Ishikawa (cell line): ENCODE measurements at regions not wholly inside any gene's neighbourhood (a gene's known extent, or its start where the extent isn't known, plus 50 kb on each side); places are given as distances from the start of the nearest gene placed in this dataset.
A peak's percentile ranks its signal among the peaks of the same experiment; 100 is the strongest.

ENCODE experiments used
- CEBPB ChIP-seq: IDR thresholded peaks from 2 replicates; pipeline ENCODE4 v1.6.1; 2012
- CREB1 ChIP-seq: IDR thresholded peaks from 2 replicates; pipeline ENCODE4 v1.6.1; 2012; ENCODE audit warnings: low read depth
- EGR1 ChIP-seq: IDR thresholded peaks from 2 replicates; pipeline ENCODE4 v1.6.1; 2012
- EP300 ChIP-seq: IDR thresholded peaks from 2 replicates; pipeline ENCODE4 v1.6.1; 2012; ENCODE audit warnings: borderline replicate concordance
- FOXM1 ChIP-seq: IDR thresholded peaks from 2 replicates; pipeline ENCODE4 v1.6.1; 2012; ENCODE audit warnings: low read depth, borderline replicate concordance
- NFIC ChIP-seq: IDR thresholded peaks from 2 replicates; pipeline ENCODE4 v1.6.1; 2012
- RAD21 ChIP-seq: IDR thresholded peaks from 2 replicates; pipeline ENCODE4 v1.6.1; 2012; ENCODE audit warnings: low read depth
- TAF1 ChIP-seq: IDR thresholded peaks from 2 replicates; pipeline ENCODE4 v1.6.1; 2012; ENCODE audit warnings: low read depth, mild to moderate bottlenecking
- TCF12 ChIP-seq: IDR thresholded peaks from 2 replicates; pipeline ENCODE4 v1.6.1; 2012; ENCODE audit warnings: low read depth
- TEAD4 ChIP-seq: IDR thresholded peaks from 2 replicates; pipeline ENCODE4 v1.6.1; 2012
- YY1 ChIP-seq: IDR thresholded peaks from 2 replicates; pipeline ENCODE4 v1.6.1; 2012; ENCODE audit warnings: low read depth
- ZBTB7A ChIP-seq: IDR thresholded peaks from 2 replicates; pipeline ENCODE4 v1.6.1; 2012; ENCODE audit warnings: low read depth
- TF ChIP-seq, protein P1 (sequence below): IDR thresholded peaks from 2 replicates; pipeline ENCODE4 v1.6.1; 2012; ENCODE audit warnings: low read depth, mild to moderate bottlenecking
- TF ChIP-seq, protein P2 (sequence below): IDR thresholded peaks from 2 replicates; pipeline ENCODE4 v1.6.1; 2012
- TF ChIP-seq, protein P3 (sequence below): IDR thresholded peaks from 2 replicates; pipeline ENCODE4 v1.6.1; 2012

DNA sequence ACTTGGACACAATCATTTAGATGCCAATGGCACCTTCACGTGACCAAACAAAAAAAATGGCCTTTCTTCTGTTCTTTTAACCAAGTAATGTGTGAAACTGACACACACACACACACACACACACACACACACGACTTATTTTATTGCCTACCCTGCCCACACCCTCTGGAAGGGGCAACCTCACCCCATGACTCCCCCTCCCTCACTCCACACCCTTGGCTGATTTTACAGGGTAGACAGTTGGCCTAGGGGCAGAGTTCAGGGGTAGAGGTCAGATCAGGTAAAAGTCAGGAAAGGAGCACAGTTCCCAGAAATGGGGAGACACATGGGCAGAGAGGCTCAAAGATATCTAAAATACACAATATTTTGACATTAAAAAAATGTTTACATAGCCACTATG is 144.8 kb upstream of the GJB5 start:
- no peak for TF ChIP-seq EP300
- TF ChIP-seq, protein P1, sequence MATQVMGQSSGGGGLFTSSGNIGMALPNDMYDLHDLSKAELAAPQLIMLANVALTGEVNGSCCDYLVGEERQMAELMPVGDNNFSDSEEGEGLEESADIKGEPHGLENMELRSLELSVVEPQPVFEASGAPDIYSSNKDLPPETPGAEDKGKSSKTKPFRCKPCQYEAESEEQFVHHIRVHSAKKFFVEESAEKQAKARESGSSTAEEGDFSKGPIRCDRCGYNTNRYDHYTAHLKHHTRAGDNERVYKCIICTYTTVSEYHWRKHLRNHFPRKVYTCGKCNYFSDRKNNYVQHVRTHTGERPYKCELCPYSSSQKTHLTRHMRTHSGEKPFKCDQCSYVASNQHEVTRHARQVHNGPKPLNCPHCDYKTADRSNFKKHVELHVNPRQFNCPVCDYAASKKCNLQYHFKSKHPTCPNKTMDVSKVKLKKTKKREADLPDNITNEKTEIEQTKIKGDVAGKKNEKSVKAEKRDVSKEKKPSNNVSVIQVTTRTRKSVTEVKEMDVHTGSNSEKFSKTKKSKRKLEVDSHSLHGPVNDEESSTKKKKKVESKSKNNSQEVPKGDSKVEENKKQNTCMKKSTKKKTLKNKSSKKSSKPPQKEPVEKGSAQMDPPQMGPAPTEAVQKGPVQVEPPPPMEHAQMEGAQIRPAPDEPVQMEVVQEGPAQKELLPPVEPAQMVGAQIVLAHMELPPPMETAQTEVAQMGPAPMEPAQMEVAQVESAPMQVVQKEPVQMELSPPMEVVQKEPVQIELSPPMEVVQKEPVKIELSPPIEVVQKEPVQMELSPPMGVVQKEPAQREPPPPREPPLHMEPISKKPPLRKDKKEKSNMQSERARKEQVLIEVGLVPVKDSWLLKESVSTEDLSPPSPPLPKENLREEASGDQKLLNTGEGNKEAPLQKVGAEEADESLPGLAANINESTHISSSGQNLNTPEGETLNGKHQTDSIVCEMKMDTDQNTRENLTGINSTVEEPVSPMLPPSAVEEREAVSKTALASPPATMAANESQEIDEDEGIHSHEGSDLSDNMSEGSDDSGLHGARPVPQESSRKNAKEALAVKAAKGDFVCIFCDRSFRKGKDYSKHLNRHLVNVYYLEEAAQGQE = no peak
- TF ChIP-seq TEAD4 = no peak
- TF ChIP-seq CREB1 = no peak

DNA sequence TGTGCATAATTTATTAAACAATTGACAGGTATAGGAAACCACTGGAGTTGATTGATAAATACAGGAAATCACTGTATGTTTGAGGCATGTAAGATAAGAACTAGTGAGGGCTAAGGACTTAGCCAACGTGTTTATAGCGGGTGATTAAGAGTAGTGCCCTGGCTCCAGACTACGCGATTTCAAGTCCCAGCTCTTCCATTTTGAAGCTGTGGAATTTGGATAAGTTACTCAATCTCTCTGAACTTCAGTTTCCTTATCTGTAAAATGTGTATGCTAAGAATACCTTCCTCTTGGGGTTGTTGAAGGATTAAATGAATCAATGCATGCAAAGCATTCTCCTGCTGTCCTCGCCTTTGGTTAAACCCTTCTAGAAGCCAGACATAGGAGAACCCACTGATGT is 143.3 kb upstream of the GJB5 start:
- TF ChIP-seq, protein P2, sequence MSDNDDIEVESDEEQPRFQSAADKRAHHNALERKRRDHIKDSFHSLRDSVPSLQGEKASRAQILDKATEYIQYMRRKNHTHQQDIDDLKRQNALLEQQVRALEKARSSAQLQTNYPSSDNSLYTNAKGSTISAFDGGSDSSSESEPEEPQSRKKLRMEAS = no peak
- TF ChIP-seq YY1 (no peak), FOXM1 (no peak), NFIC (no peak), RAD21 (no peak), TAF1 (no peak), ZBTB7A (no peak), CEBPB (no peak)
- TF ChIP-seq, protein P1 = no peak
- TF ChIP-seq, protein P3, sequence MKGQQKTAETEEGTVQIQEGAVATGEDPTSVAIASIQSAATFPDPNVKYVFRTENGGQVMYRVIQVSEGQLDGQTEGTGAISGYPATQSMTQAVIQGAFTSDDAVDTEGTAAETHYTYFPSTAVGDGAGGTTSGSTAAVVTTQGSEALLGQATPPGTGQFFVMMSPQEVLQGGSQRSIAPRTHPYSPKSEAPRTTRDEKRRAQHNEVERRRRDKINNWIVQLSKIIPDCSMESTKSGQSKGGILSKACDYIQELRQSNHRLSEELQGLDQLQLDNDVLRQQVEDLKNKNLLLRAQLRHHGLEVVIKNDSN = no peak

DNA sequence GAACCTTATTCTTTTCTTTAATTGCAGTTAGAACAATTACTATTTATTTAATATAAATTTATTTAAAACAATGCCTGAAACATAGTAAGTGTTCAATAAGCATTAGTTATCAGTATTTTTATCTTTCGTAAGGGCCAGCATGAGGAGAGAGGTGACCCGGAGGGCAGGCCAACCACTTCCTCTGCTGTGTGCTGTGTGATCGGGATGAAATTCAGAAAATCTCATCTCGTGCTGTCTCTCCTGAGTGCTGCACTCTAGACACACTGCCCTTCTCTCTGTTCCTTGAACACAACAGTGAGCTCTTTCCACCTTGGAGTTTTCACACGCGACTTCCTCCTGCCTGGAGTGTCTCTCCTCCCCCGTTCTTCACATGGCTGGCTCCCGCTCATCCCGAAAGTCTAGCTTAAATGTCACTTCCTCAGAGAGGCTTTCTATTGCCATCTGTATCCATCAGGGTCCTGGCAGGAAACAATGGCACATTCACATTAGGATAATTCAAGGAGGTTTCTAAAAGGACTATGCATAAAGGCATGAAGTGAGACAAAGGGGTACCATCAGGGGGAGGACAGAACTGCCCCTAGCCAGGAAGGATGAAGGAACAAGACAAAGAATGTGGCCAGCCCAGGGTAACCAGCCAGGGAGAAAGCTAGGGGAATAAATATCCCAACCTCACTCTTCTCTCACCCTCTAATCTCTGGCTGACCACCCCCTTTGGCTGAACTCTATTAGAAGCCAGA is 142.6 kb upstream of the GJB5 start:
- TF ChIP-seq NFIC (no peak), CEBPB (no peak), EP300 (no peak), TAF1 (no peak), RAD21 (no peak), TEAD4 (no peak), EGR1 (no peak), ZBTB7A (no peak), TCF12 (no peak)
- TF ChIP-seq, protein P1 = no peak
- TF ChIP-seq, protein P3 = no peak

DNA sequence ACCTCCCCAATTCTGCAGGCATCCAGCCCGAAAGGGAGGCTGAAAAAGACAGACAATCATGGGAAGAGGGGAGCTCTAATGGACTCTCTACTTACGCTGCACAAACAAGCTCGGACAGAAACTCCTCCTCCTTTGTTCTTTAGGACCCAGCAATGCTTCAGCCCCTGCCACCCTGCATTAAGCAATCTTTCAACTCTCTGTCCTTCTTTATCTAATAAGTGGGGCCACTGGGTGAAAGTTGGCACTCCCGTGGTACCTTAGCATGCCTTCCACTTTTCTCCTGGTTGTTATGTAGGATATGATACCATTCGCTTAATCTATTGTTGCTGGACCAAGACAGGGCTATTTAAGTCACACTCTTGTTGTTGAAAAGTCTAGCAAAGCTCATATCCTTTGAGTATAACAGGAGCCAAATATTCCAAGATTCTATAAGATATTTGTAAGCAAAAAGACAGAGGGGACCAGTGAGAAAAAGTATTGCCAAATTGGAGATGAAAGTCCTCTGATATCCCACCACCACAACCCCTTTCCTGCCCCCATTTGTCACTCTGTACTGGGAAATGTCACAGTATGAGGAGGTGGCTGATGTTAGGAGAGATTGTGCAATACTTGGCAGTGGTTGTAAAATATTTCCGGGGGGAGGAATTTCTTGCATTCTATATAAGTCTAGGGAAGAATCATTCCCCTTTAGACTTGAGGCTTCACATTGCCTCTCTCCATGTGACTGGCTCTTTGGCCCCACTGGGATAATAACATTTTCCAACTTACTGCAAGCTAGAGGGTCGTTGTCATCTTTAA is 137.3 kb upstream of the GJB5 start:
- TF ChIP-seq, protein P3 = no peak
- TF ChIP-seq CEBPB (peak; percentile 66), EP300 (no peak), YY1 (no peak)
